Right atrium auricular region (tissue), 2 donors: ENCODE measurements at regions not wholly inside any gene's neighbourhood (a gene's known extent, or its start where the extent isn't known, plus 50 kb on each side); places are given as distances from the start of the nearest gene placed in this dataset.

Experiments
- DNase-seq: peaks from one replicate; pipeline ENCODE4 v3.0.0-alpha.2; 2019; ENCODE audit warnings: low spot score
- H3K27ac ChIP-seq, 2 donors: fragments of 200-600 bp; sonication (generic); 1 replicate in 1 of 2; 2 replicates in 1 of 2; pipeline ENCODE4 v1.5.1; 2016 to 2019
- H3K27me3 ChIP-seq, 2 donors: fragments of 200-600 bp; sonication (generic); one replicate each; pipeline versions ENCODE4 v1.5.1 to v1.6.0; 2017 to 2019
- H3K36me3 ChIP-seq: fragments of 200-600 bp; sonication (generic); one replicate; pipeline ENCODE4 v1.5.1; 2016
- H3K4me1 ChIP-seq, 2 donors: fragments of 200-600 bp; sonication (generic); one replicate each; pipeline versions ENCODE4 v1.5.1 to v1.6.0; 2017 to 2019
- H3K4me3 ChIP-seq, 2 donors: fragments of 200-600 bp; sonication (generic); 1 replicate in 1 of 2; 2 replicates in 1 of 2; pipeline ENCODE4 v1.5.1; 2017 to 2019; ENCODE audit warnings: mild to moderate bottlenecking in 1 of 2, moderate library complexity in 1 of 2
- H3K9me3 ChIP-seq, 2 donors: fragments of 200-600 bp; sonication (generic); one replicate each; pipeline ENCODE4 v1.5.1; 2019
- TF ChIP-seq, protein P1 (sequence below), 2 donors: fragments of 200-600 bp; sonication (generic); IDR thresholded peaks; one replicate each; pipeline ENCODE4 v1.5.1; 2019; ENCODE audit warnings: antibody characterized with exemption in 2 of 2

DNA sequence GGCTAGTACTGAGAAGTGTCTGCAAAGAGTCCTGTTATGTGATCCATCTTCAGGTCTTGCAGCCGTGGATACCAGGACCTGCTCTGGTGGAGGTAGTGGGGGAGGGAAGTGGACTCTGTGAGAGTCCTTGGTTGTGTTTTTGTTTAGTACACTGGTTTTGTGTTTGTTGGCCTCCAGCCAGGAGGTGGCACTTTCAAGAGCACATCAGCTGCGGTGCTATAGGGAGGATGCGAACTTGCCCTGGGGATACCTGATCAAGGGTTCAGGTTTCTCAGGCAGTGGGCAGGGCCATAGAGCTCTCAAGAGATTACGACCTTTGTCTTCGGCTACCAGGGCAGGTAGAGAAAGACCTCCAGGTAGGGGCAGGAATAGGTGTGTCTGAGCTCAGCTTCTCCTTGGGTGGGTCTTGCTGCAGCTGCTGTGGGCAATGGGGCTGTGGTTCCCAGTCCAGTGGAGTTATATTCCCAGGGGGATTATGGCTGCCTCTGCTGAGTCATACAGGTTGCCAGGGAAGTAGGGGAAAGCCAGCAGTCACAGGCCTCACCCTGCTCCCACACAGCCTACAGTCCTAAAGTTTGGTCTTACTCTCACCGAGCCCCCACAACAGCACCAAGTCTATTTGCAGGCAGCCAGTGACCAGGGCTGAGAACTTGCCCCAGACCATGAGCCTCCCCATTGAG lies 132.8 kb upstream of the NPHP3 start:
- Histone ChIP-seq H3K4me1 (no peaks in the 10 kb centered on the region), H3K27me3 (no peaks in the 10 kb centered on the region), H3K9me3 (no peaks in the 10 kb centered on the region), H3K4me3 (no peak overlapping the region), H3K27ac (no peak overlapping the region), H3K36me3 (no peaks in the 10 kb centered on the region)
- DNase-seq: no peak
- TF ChIP-seq, protein P1, sequence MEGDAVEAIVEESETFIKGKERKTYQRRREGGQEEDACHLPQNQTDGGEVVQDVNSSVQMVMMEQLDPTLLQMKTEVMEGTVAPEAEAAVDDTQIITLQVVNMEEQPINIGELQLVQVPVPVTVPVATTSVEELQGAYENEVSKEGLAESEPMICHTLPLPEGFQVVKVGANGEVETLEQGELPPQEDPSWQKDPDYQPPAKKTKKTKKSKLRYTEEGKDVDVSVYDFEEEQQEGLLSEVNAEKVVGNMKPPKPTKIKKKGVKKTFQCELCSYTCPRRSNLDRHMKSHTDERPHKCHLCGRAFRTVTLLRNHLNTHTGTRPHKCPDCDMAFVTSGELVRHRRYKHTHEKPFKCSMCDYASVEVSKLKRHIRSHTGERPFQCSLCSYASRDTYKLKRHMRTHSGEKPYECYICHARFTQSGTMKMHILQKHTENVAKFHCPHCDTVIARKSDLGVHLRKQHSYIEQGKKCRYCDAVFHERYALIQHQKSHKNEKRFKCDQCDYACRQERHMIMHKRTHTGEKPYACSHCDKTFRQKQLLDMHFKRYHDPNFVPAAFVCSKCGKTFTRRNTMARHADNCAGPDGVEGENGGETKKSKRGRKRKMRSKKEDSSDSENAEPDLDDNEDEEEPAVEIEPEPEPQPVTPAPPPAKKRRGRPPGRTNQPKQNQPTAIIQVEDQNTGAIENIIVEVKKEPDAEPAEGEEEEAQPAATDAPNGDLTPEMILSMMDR (IDR thresholded peaks at IDR 0.05): no peak

GRCh38 chr3:132847849-132848625 lies 125.8 kb upstream of the NPHP3 start:
- TF ChIP-seq, protein P1 (IDR thresholded peaks at IDR 0.05): no peak
- no peaks in the 10 kb centered on the region for H3K27me3 ChIP-seq
- DNase-seq: no peak
- H3K9me3 ChIP-seq: no peaks in the 10 kb centered on the region
- H3K4me1 ChIP-seq: no peaks in the 10 kb centered on the region
- H3K4me3 ChIP-seq: no peak overlapping the region
- H3K27ac ChIP-seq: no peak overlapping the region
- no peaks in the 10 kb centered on the region for H3K36me3 ChIP-seq

GRCh38 chr3:132843851-132844553 lies 121.8 kb upstream of the NPHP3 start:
- H3K4me1 ChIP-seq: no peaks in the 10 kb centered on the region
- no peaks in the 10 kb centered on the region for H3K9me3 ChIP-seq
- no peak overlapping the region for H3K27ac ChIP-seq
- H3K36me3 ChIP-seq: no peaks in the 10 kb centered on the region
- TF ChIP-seq, protein P1 (IDR thresholded peaks at IDR 0.05): no peak
- no peak for DNase-seq
- no peaks in the 10 kb centered on the region for H3K27me3 ChIP-seq
- H3K4me3 ChIP-seq: no peak overlapping the region

GRCh38 chr3:132843349-132843748 lies 121.1 kb upstream of the NPHP3 start:
- H3K27me3 ChIP-seq: no peaks in the 10 kb centered on the region
- no peaks in the 10 kb centered on the region for H3K9me3 ChIP-seq
- H3K4me3 ChIP-seq: no peak overlapping the region
- TF ChIP-seq, protein P1 (IDR thresholded peaks at IDR 0.05): no peak
- no peaks in the 10 kb centered on the region for H3K4me1 ChIP-seq
- H3K36me3 ChIP-seq: no peaks in the 10 kb centered on the region
- H3K27ac ChIP-seq: no peak overlapping the region
- DNase-seq: no peak

- no peaks in the 10 kb centered on the region for H3K4me1 ChIP-seq
- H3K27me3 ChIP-seq: no peaks in the 10 kb centered on the region
- no peak overlapping the region for H3K4me3 ChIP-seq
- no peak for DNase-seq
- H3K9me3 ChIP-seq: no peaks in the 10 kb centered on the region
- no peak overlapping the region for H3K27ac ChIP-seq
- H3K36me3 ChIP-seq: no peaks in the 10 kb centered on the region
- TF ChIP-seq, protein P1 (IDR thresholded peaks at IDR 0.05): no peak
Measured at GRCh38 chr3:132841621-132842020, 119.4 kb upstream of the NPHP3 start.
